Midbrain (tissue), 1 donor: ENCODE measurements at regions not wholly inside any gene's neighbourhood (a gene's known extent, or its start where the extent isn't known, plus 50 kb on each side); places are given as distances from the start of the nearest gene placed in this dataset.
"Not testable (repeated sequence)": the region's sequence is repeated elsewhere in the genome, so short reads cannot be mapped to it uniquely, and the experiment has no call there.

Experiments used
- DNase-seq: peaks from one replicate; lab custom pipeline; 2025; lab: John Stamatoyannopoulos, UW

DNA sequence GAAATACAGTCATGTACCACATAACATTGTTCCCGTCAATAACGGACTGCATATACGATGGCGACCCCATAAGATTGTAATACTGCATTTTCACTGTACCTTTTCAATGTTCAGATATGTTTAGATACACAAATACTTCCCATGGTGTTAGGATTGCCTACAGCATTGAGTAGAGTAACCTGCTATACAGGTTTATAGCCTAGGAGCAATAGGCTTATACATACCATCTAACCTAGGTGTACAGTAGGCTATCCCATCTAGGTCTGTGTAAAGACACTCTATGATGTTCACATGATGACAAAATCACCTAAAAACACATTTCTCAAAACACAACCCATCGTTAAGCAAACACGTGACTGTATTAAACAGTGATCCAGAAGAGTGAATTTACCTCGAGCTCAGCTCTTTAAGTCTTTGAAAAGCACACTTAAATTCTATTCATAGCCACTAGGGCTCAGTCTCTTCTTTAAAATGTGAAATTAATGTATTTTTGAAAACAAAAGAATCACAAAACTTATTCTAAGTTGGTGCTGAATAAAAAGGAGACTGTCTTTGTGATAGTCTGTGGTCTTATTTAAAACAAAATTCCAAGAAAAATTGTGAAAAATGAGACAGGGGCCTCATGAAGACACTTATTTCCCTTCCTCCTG, 239.1 kb upstream of the ARID2 start:
- no peak for DNase-seq

DNA sequence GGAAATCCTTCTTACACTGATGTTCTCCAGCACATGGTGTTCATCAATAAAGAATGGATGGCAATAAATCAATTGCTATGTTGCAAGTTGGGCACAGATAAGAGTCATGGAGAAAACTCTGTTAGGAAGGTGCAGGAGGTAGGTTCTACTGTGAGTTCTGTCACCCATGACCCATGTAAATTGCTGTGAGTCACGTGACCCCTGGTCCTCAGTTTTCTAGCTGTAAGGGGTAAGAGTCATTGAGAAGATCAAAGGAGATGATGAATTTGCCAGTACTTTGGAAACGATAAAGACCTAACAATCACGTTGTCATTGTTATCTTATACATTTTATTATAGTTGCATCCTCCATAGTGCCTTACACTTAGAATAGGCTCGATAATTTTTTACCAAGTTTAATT, 235.2 kb upstream of the ARID2 start:
- no peak for DNase-seq

GRCh38 chr12:45498645-45499044, 230.9 kb upstream of the ARID2 start:
- no peak for DNase-seq

- DNase-seq: no peak
Measured at GRCh38 chr12:45502481-45503128, 226.9 kb upstream of the ARID2 start.

GRCh38 chr12:45503899-45504298, 225.6 kb upstream of the ARID2 start:
- DNase-seq: no peak

- DNase-seq: no peak
Measured at GRCh38 chr12:45504316-45505010, 225.0 kb upstream of the ARID2 start.

GRCh38 chr12:45509187-45509586, 220.3 kb upstream of the ARID2 start:
- no peak for DNase-seq

DNA sequence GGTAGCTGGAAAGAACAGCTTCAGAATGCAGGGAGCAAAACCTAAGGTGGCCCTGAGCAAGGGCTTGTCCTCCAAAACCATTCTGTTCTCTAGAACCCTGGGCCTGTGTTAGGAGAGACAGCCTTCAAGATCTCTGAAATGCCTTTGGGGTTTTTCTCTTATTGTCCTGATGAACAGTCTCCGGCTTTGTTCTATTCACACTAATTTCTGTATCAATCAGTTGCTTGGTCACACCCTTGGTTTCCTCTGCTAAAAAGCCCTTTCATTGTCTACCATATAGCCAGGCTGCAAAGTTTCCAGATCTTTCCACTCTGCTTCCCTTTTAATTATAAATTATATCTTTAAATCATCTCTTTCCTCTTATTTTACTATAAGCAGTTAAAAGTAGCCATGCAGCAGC, 219.9 kb upstream of the ARID2 start:
- no peak for DNase-seq

DNA sequence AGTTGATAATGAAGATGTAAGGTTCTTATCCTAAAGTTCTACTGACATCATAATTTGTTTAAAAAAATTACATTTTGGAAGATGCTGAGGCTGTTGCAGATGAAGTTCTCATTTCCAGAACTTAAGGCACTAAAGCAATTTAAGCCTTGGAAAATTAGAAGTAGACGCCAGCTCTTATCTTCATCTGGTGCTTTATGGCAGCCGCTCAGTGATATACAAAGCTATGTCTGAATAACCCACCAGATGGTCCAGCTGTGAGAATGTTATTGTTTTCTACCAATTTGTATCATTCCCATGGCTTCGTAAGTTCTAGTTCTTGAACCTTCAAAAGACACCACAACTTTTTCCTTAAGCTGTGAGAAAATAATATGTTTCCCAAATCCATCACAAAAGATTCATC, 212.1 kb upstream of the ARID2 start:
- no peak for DNase-seq

DNA sequence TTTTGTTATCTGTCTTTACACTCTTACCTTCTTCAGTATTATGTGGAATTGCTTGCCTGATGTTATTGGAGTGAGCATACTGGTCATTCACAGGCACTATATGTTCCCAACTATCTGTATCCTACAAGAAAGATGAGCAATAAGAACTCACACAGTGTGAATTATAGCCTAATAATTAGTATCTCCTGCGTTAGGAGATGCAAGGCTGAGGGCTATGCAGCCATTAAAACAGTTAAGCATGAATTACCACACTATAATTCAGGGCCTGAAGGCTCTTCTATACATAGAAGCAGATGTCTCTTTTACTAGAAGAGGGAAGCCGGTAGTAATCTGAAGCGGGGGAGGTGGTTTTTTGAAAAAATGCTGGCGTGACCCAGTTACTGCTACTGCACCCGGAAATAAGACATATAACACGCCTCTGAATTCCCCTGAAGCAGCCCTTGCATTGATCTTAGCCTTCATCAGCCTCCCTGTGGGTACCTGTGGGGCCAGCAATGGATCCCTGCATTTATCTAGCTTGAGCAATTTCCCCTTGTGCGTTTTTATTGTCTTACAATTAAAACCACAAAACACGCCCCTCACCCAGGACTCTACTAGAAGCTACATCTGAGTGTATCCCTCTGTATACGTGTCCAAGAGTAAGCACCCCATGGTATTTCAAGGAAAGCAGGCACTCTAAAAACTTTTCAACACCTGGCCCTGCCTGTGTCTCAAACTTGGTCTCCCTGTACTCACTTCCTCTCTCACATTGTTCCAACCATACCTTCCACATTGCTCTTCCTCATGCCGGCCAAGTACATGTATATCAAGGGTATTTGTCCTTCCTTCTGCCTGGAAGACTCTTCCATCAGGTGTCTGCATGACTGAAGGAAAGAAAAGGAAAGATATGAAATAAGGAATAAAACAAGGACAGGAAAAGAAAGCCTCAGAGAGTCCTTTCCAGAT, 210.9 kb upstream of the ARID2 start:
- no peak for DNase-seq

GRCh38 chr12:45522227-45522626, 207.3 kb upstream of the ARID2 start:
- no peak for DNase-seq

DNA sequence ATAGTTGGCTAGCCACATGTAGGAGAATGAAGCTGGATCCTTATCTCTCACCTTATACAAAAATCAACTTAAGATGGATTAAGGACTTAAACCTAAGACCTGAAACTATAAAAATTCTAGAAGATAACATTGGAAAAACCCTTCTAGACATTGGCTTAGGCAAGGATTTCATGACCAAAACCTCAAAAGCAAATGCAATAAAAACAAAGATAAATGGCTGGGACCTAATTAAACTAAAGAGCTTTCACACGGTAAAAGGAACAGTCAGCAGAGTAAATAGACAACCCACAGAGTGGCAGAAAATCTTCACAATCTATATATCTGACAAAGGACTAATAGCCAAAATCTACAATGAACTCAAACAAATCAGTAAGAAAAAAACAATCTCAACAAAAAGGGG, 202.7 kb upstream of the ARID2 start:
- DNase-seq: not testable (repeated sequence)

- no peak for DNase-seq
Measured at GRCh38 chr12:45532113-45532512, 197.4 kb upstream of the ARID2 start.

DNA sequence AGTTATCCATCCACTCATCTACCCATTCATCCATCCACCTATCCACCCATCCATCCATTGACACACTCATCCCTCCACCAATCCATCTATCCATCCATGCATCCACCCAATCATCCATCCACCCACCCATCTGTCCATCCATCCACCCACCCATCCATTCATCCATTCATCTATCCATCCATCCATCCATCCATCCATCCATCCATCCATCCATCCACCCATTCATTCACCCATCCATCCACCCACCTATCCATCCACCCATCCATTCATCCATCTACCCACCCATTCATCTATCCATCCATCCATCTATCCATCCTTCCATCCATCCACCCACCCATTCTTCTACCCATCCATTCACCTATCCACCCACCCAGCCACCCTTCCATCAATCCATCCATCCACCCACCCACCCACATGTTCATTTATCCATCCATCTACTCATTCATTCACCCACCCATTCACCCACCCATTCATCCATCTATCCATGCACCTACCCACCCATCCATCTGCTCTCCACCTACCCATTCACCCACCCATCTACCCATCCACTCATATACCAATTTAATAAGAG, 193.8 kb upstream of the ARID2 start:
- no peak for DNase-seq

- no peak for DNase-seq
Measured at GRCh38 chr12:45536284-45536683, 193.2 kb upstream of the ARID2 start.

- DNase-seq: no peak
Measured at GRCh38 chr12:45540661-45541341, 188.7 kb upstream of the ARID2 start.

- peak; percentile 64 for DNase-seq
Measured at GRCh38 chr12:45543887-45544286, 185.6 kb upstream of the ARID2 start.

DNA sequence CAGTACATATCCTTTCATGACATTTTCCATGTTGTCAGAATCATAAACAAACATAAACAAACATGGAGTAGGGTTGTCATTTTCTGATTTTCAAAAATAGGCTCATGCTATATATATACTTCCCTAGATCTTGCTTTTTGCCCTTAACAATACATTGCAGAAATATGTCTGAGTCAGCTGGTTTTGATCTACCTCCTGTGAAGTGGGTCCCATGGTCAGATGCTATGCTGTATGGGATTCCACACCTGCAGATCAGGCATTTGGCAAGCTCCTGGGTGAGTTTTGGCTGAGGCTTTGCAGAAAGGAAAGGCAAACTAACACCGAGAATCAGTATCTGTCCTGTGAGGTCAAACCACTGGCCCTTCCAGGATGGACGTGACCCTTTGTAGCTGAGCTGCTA, 183.0 kb upstream of the ARID2 start:
- no peak for DNase-seq

DNA sequence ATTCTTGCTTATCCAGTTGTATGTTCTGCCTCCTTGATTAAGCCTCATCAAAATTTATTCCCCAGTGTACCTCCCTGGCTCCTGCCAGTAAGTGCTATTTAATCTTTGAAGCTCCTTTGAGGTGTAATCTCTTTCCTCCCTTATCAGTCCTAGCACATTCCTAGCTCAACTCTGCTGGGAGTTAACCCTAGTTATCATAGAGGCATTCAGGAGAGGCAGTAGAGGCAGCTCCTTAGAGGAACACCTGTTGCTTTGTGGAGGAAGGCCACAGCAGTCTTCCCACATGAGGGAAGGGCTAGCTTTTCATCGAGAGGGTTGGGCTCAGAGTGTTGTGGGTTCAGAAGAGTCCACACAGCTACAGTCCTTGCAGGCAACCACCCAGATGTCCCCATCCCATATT, 182.4 kb upstream of the ARID2 start:
- no peak for DNase-seq

- no peak for DNase-seq
Measured at GRCh38 chr12:45547822-45548221, 181.7 kb upstream of the ARID2 start.

DNA sequence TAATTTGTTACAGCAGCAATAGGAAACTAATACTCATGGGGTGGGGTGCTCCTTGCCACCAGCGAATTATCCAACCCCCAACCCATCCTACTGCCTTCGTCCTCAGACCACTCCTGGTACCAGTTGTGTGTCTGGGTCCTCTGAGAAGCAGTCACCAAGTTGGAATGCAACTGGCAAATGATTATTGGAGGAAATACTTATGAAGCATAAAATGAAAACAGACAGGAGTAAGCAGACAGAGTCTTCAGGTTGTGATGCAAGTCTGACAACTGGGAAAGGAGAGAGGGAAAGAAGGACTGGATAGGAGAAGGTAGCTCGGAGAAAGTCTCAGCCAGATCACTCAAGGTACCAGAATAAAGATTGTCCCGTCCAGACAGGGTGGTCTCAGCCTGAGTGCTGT, 181.1 kb upstream of the ARID2 start:
- DNase-seq: no peak
